GM23248 (cell line): ENCODE measurements at regions not wholly inside any gene's neighbourhood (a gene's known extent, or its start where the extent isn't known, plus 50 kb on each side); places are given as distances from the start of the nearest gene placed in this dataset.

Source experiments
- DNase-seq: peaks from one replicate; pipeline ENCODE4 v3.0.0-alpha.2; 2015
- H2AFZ ChIP-seq: fragments of 200-600 bp; sonication (generic); 2 replicates; pipeline ENCODE4 v1.6.1; 2016; ENCODE audit warnings: antibody characterized with exemption
- H3F3A ChIP-seq: fragments of 200-600 bp; sonication (generic); 2 replicates; pipeline ENCODE4 v1.6.1; 2016; ENCODE audit warnings: mild to moderate bottlenecking, antibody characterized with exemption, mixed run types; ENCODE audit not compliant: insufficient read depth
- H3K27ac ChIP-seq: fragments of 200-600 bp; sonication (generic); 2 replicates; pipeline ENCODE4 v1.5.1; 2016; ENCODE audit warnings: mild to moderate bottlenecking
- H3K27me3 ChIP-seq: fragments of 200-600 bp; sonication (generic); replicated peaks from 2 replicates; pipeline ENCODE4 v1.6.1; 2016; ENCODE audit warnings: mild to moderate bottlenecking; ENCODE audit not compliant: insufficient read depth
- H3K36me3 ChIP-seq: fragments of 200-600 bp; sonication (generic); 2 replicates; pipeline ENCODE4 v1.6.1; 2016; ENCODE audit warnings: low read depth, mild to moderate bottlenecking
- H3K4me1 ChIP-seq: fragments of 200-600 bp; sonication (generic); 2 replicates; pipeline ENCODE4 v1.6.1; 2016; ENCODE audit warnings: mild to moderate bottlenecking; ENCODE audit not compliant: insufficient read depth
- H3K4me2 ChIP-seq: fragments of 200-600 bp; sonication (generic); one replicate; pipeline ENCODE4 v1.6.1; 2016; ENCODE audit warnings: mild to moderate bottlenecking; ENCODE audit not compliant: unreplicated experiment
- H3K4me3 ChIP-seq: fragments of 200-600 bp; sonication (generic); 2 replicates; pipeline ENCODE4 v1.5.1; 2016; ENCODE audit warnings: mild to moderate bottlenecking
- H3K79me2 ChIP-seq: fragments of 200-600 bp; sonication (generic); 2 replicates; pipeline ENCODE4 v1.6.1; 2016; ENCODE audit warnings: mild to moderate bottlenecking; ENCODE audit not compliant: insufficient read depth
- H3K9ac ChIP-seq: fragments of 200-600 bp; sonication (generic); 2 replicates; pipeline ENCODE4 v1.6.1; 2016; ENCODE audit warnings: mild to moderate bottlenecking
- H3K9me2 ChIP-seq: fragments of 200-600 bp; sonication (generic); 2 replicates; pipeline ENCODE4 v1.6.1; 2016; ENCODE audit warnings: mixed run types, mild to moderate bottlenecking, moderate library complexity; ENCODE audit not compliant: insufficient read depth
- H3K9me3 ChIP-seq: fragments of 200-600 bp; sonication (generic); one replicate; pipeline ENCODE4 v1.6.1; 2017; ENCODE audit warnings: low read depth
- H4K20me1 ChIP-seq: fragments of 200-600 bp; sonication (generic); 2 replicates; pipeline ENCODE4 v1.6.0; 2016; ENCODE audit not compliant: insufficient read depth
- EZH2 ChIP-seq: fragments of 200-600 bp; sonication (generic); IDR thresholded peaks from 2 replicates; pipeline ENCODE4 v1.6.1; 2018; ENCODE audit warnings: antibody characterized with exemption, mild to moderate bottlenecking; ENCODE audit not compliant: insufficient read depth, poor library complexity, severe bottlenecking
- EZH2phosphoT487 ChIP-seq: fragments of 200-600 bp; sonication (generic); IDR thresholded peaks from 2 replicates; pipeline ENCODE4 v1.6.1; 2018; ENCODE audit warnings: antibody characterized with exemption, moderate library complexity, mild to moderate bottlenecking, low read depth; ENCODE audit not compliant: insufficient read depth
- WGBS, 2 experiments: methylation state at CpG; one replicate each; pipeline ENCODE4 v1.1.6; 2015 to 2017; ENCODE audit warnings: low lambda C conversion rate in 2 of 2, low coverage in 1 of 2; ENCODE audit errors: missing lambda C conversion rate in 2 of 2; 5-methylcytosine and 5-hydroxymethylcytosine counted together
- in situ Hi-C: fragments of 300-500 bp; cut with MboI; formaldehyde crosslinking; loops from 2 replicates; pipeline ENCODE4 v1.15.0; 2020

- TF ChIP-seq EZH2phosphoT487, result no peak
- TF ChIP-seq EZH2, result no peak
- DNase-seq, result no peak
- H3K9ac ChIP-seq, result no peak overlapping the region
- H3K79me2 ChIP-seq, result no peaks in the 10 kb centered on the region
- H3K9me3 ChIP-seq, result no peaks in the 10 kb centered on the region
- H3K4me1 ChIP-seq, result no peaks in the 10 kb centered on the region
- H2AFZ ChIP-seq, result no peak overlapping the region
- no peaks in the 10 kb centered on the region for H3K36me3 ChIP-seq
- no peaks in the 10 kb centered on the region for H3K27me3 ChIP-seq
- 85 to 86% methylated on average over 5 of the region's 5 CpGs for WGBS, 2 experiments
- in situ Hi-C loops, result no loop called here
- H3K4me3 ChIP-seq, result no peak overlapping the region
- H3F3A ChIP-seq, result no peaks in the 10 kb centered on the region
- H3K4me2 ChIP-seq, result no peak overlapping the region
- no peak overlapping the region for H3K27ac ChIP-seq
- H4K20me1 ChIP-seq, result no peaks in the 10 kb centered on the region
- H3K9me2 ChIP-seq, result no peaks in the 10 kb centered on the region
Measured at GRCh38 chr16:50457979-50458491, 89.2 kb upstream of the BRD7 start.

GRCh38 chr16:50457423-50457822, 88.6 kb upstream of the BRD7 start:
- in situ Hi-C loops, result no loop called here
- 3 to 5% methylated on average over 4 of the region's 4 CpGs for WGBS, 2 experiments

GRCh38 chr16:50455288-50455845, 86.6 kb upstream of the BRD7 start:
- TF ChIP-seq EZH2, result no peak
- TF ChIP-seq EZH2phosphoT487, result no peak
- no peaks in the 10 kb centered on the region for H3K9me2 ChIP-seq
- 48 to 63% methylated on average over 7 of the region's 7 CpGs for WGBS, 2 experiments

More at GRCh38 chr16:50457423-50457822, 88.6 kb upstream of the BRD7 start:
- no peak overlapping the region for H3K27ac ChIP-seq
- no peaks in the 10 kb centered on the region for H3F3A ChIP-seq
- H3K4me2 ChIP-seq, result no peak overlapping the region
- no peaks in the 10 kb centered on the region for H3K9me3 ChIP-seq
- H3K36me3 ChIP-seq, result no peaks in the 10 kb centered on the region
- no peak overlapping the region for H3K9ac ChIP-seq
- no peak overlapping the region for H3K4me3 ChIP-seq
- no peaks in the 10 kb centered on the region for H3K27me3 ChIP-seq
- H4K20me1 ChIP-seq, result no peaks in the 10 kb centered on the region
- no peak overlapping the region for H2AFZ ChIP-seq
- H3K9me2 ChIP-seq, result no peaks in the 10 kb centered on the region
- H3K4me1 ChIP-seq, result no peaks in the 10 kb centered on the region
- no peak for DNase-seq
- H3K79me2 ChIP-seq, result no peaks in the 10 kb centered on the region
- TF ChIP-seq EZH2 (no peak), EZH2phosphoT487 (no peak)

GRCh38 chr16:50453446-50453845, 84.7 kb upstream of the BRD7 start:
- TF ChIP-seq EZH2phosphoT487 (no peak), EZH2 (no peak)
- H3K9me3 ChIP-seq, result no peaks in the 10 kb centered on the region
- DNase-seq, result no peak
- H3K4me3 ChIP-seq, result no peak overlapping the region
- no peaks in the 10 kb centered on the region for H3K79me2 ChIP-seq
- H3K9ac ChIP-seq, result no peak overlapping the region
- H3K9me2 ChIP-seq, result no peaks in the 10 kb centered on the region
- H3K36me3 ChIP-seq, result no peaks in the 10 kb centered on the region
- in situ Hi-C loops, result no loop called here
- WGBS, 2 experiments, result 78 to 81% methylated on average over 7 of the region's 7 CpGs
- no peak overlapping the region for H2AFZ ChIP-seq
- no peak overlapping the region for H3K4me2 ChIP-seq
- H4K20me1 ChIP-seq, result no peaks in the 10 kb centered on the region
- no peaks in the 10 kb centered on the region for H3K27me3 ChIP-seq
- H3K4me1 ChIP-seq, result no peaks in the 10 kb centered on the region
- no peak overlapping the region for H3K27ac ChIP-seq
- H3F3A ChIP-seq, result no peaks in the 10 kb centered on the region

More at GRCh38 chr16:50455288-50455845, 86.6 kb upstream of the BRD7 start:
- Histone ChIP-seq H3K27me3 (no peaks in the 10 kb centered on the region), H3K4me2 (no peak overlapping the region), H3K27ac (no peak overlapping the region), H3K36me3 (no peaks in the 10 kb centered on the region), H3K9me3 (no peaks in the 10 kb centered on the region), H3F3A (no peaks in the 10 kb centered on the region), H2AFZ (no peak overlapping the region), H3K9ac (no peak overlapping the region), H3K4me3 (no peak overlapping the region), H3K79me2 (no peaks in the 10 kb centered on the region), H3K4me1 (no peaks in the 10 kb centered on the region), H4K20me1 (no peaks in the 10 kb centered on the region)
- DNase-seq, result no peak
- in situ Hi-C loops, result no loop called here
